H1 (cell line): ENCODE measurements at regions not wholly inside any gene's neighbourhood (a gene's known extent, or its start where the extent isn't known, plus 50 kb on each side); places are given as distances from the start of the nearest gene placed in this dataset.

Experiments
- CTCF ChIA-PET: fragments of 300-600 bp; sonication (Branson Sonifier 250); formaldehyde crosslinking; loops from one replicate; lab custom pipeline; 2021; ENCODE audit not compliant: partially characterized antibody; lab: Charles Lee
- POLR2A ChIA-PET: fragments of 300-600 bp; sonication (Branson Sonifier 250); formaldehyde crosslinking; loops from one replicate; lab custom pipeline; 2021; ENCODE audit warnings: inconsistent platforms; ENCODE audit not compliant: partially characterized antibody; lab: Charles Lee
- DNase-seq, 2 experiments: peaks; one replicate each; pipeline versions ENCODE4 v3.0.0 to v3.0.0-alpha.2; 2010 to 2022; ENCODE audit warnings: low spot score in 2 of 2, low read depth in 1 of 2, mixed read lengths in 1 of 2
- FAIRE-seq: peaks from 2 replicates; lab custom pipeline; 2011; peaks lifted over from hg19 to GRCh38; lab: Jason Lieb, UNC
- H2AFZ ChIP-seq: 2 replicates; pipeline ENCODE4 v1.8.1; 2012; ENCODE audit warnings: low read length, inconsistent platforms
- H2AK5ac ChIP-seq: 2 replicates; pipeline ENCODE4 v1.6.1; 2013; ENCODE audit warnings: low read depth, low read length
- H2BK120ac ChIP-seq: replicated peaks from 2 replicates; pipeline ENCODE3; 2013; ENCODE audit warnings: low read depth, low read length, inconsistent platforms
- H2BK12ac ChIP-seq: 2 replicates; pipeline ENCODE4 v1.6.1; 2013; ENCODE audit warnings: low read depth, low read length
- H2BK15ac ChIP-seq: 2 replicates; pipeline ENCODE4 v1.6.1; 2013; ENCODE audit warnings: low read length
- H2BK20ac ChIP-seq: 2 replicates; pipeline ENCODE4 v1.6.1; 2013; ENCODE audit warnings: low read length
- H2BK5ac ChIP-seq: 2 replicates; pipeline ENCODE4 v1.6.1; 2013; ENCODE audit warnings: low read depth, low read length
- H3K14ac ChIP-seq: 2 replicates; pipeline ENCODE4 v1.6.1; 2013; ENCODE audit warnings: inconsistent platforms; ENCODE audit not compliant: insufficient read length
- H3K18ac ChIP-seq: 2 replicates; pipeline ENCODE4 v1.6.1; 2013; ENCODE audit warnings: low read length; ENCODE audit errors: extremely low read depth
- H3K23ac ChIP-seq: 2 replicates; pipeline ENCODE4 v1.6.1; 2013; ENCODE audit warnings: inconsistent platforms; ENCODE audit not compliant: insufficient read length
- H3K23me2 ChIP-seq: 2 replicates; pipeline ENCODE4 v1.6.1; 2013; ENCODE audit warnings: low read depth, low read length
- H3K27ac ChIP-seq: 2 replicates; pipeline ENCODE4 v1.6.1; 2011; ENCODE audit warnings: low read depth, low read length, inconsistent platforms
- H3K27me3 ChIP-seq, 4 experiments: replicated peaks in 1 of 4; 1 replicate in 1 of 4; 2 replicates in 3 of 4; pipeline versions ENCODE4 v1.6.1 to v1.8.1; 2011 to 2013; ENCODE audit warnings: low read length in 3 of 4, mild to moderate bottlenecking in 3 of 4, inconsistent platforms in 2 of 4, mixed read lengths in 2 of 4, moderate library complexity in 1 of 4; ENCODE audit not compliant: control insufficient read depth in 3 of 4, insufficient read depth in 3 of 4; ENCODE audit errors: extremely low read depth in 1 of 4
- H3K36me3 ChIP-seq, 4 experiments: 2 replicates each; pipeline versions ENCODE4 v1.6.1 to v1.8.1; 2011 to 2013; ENCODE audit warnings: mild to moderate bottlenecking in 4 of 4, low read length in 3 of 4, moderate library complexity in 2 of 4, control low read depth in 1 of 4, inconsistent platforms in 1 of 4; ENCODE audit not compliant: insufficient read depth in 4 of 4, control insufficient read depth in 2 of 4
- H3K4ac ChIP-seq: replicated peaks from 2 replicates; pipeline ENCODE3; 2013; ENCODE audit warnings: low read length, low read depth, mixed read lengths, inconsistent platforms; ENCODE audit not compliant: insufficient read length
- H3K4me1 ChIP-seq, 4 experiments: replicated peaks in 1 of 4; 1 replicate in 1 of 4; 2 replicates in 3 of 4; pipeline versions ENCODE4 v1.6.1 to v1.8.1; 2011 to 2013; ENCODE audit warnings: low read length in 3 of 4, inconsistent platforms in 2 of 4, mixed read lengths in 1 of 4; ENCODE audit not compliant: insufficient read depth in 4 of 4, control insufficient read depth in 3 of 4
- H3K4me2 ChIP-seq, 2 experiments: 2 replicates each; pipeline versions ENCODE4 v1.6.1 to v1.8.1; 2011 to 2013; ENCODE audit warnings: low read depth in 2 of 2, low read length in 2 of 2, control low read depth in 1 of 2, inconsistent platforms in 1 of 2, mild to moderate bottlenecking in 1 of 2; ENCODE audit not compliant: insufficient read depth in 1 of 2
- H3K4me3 ChIP-seq, 4 experiments: fragments of 200-600, 300-600 bp in 1 of 4; sonication (generic), shearing (Covaris generic), sonication (Bioruptor Twin) in 1 of 4; 2 replicates each; pipeline versions ENCODE4 v1.5.1 to v1.8.1; 2011 to 2016; ENCODE audit warnings: low read length in 4 of 4, low read depth in 3 of 4, control low read depth in 2 of 4, inconsistent platforms in 2 of 4, mild to moderate bottlenecking in 2 of 4, mixed read lengths in 1 of 4, moderate library complexity in 1 of 4; ENCODE audit not compliant: insufficient read depth in 2 of 4; ENCODE audit errors: extremely low read depth in 1 of 4
- H3K56ac ChIP-seq: replicated peaks from 2 replicates; pipeline ENCODE3; 2013; ENCODE audit warnings: low read depth, mild to moderate bottlenecking, mixed read lengths, low read length, inconsistent platforms; ENCODE audit not compliant: insufficient read length
- H3K79me1 ChIP-seq: 2 replicates; pipeline ENCODE4 v1.6.1; 2013; ENCODE audit warnings: low read depth, low read length, control low read depth
- H3K79me2 ChIP-seq, 2 experiments: 2 replicates each; pipeline versions ENCODE4 v1.6.1 to v1.8.1; 2012 to 2013; ENCODE audit warnings: low read length in 2 of 2, mild to moderate bottlenecking in 2 of 2, inconsistent platforms in 1 of 2; ENCODE audit not compliant: insufficient read depth in 2 of 2, control insufficient read depth in 1 of 2
- H3K9ac ChIP-seq, 4 experiments: replicated peaks in 1 of 4; 1 replicate in 1 of 4; 2 replicates in 3 of 4; pipeline versions ENCODE4 v1.6.1 to v1.8.1; 2011 to 2013; ENCODE audit warnings: low read depth in 3 of 4, low read length in 3 of 4, control low read depth in 2 of 4, mild to moderate bottlenecking in 2 of 4, moderate library complexity in 2 of 4, inconsistent platforms in 1 of 4; ENCODE audit errors: extremely low read depth in 1 of 4
- H3K9me3 ChIP-seq, 2 experiments: 2 replicates each; pipeline versions ENCODE4 v1.6.1 to v1.8.1; 2012 to 2013; ENCODE audit warnings: mild to moderate bottlenecking in 2 of 2, moderate library complexity in 2 of 2, control low read depth in 1 of 2, inconsistent platforms in 1 of 2, low read depth in 1 of 2, low read length in 1 of 2, mixed read lengths in 1 of 2; ENCODE audit not compliant: insufficient read depth in 2 of 2
- H4K20me1 ChIP-seq, 2 experiments: replicated peaks in 1 of 2; 2 replicates each; pipeline versions ENCODE3 to v1.8.1; 2011 to 2013; ENCODE audit warnings: inconsistent platforms in 2 of 2, low read length in 2 of 2, mild to moderate bottlenecking in 1 of 2; ENCODE audit not compliant: insufficient read depth in 2 of 2, control insufficient read depth in 1 of 2
- H4K5ac ChIP-seq: 2 replicates; pipeline ENCODE4 v1.6.1; 2013; ENCODE audit warnings: low read length, low read depth, mixed read lengths, inconsistent platforms; ENCODE audit not compliant: insufficient read length
- H4K8ac ChIP-seq: 2 replicates; pipeline ENCODE4 v1.8.0; 2013; ENCODE audit warnings: mild to moderate bottlenecking, moderate library complexity, low read length, inconsistent platforms; ENCODE audit not compliant: insufficient read depth; ENCODE audit errors: extremely low read depth
- H4K91ac ChIP-seq: replicated peaks from 2 replicates; pipeline ENCODE3; 2013; ENCODE audit warnings: low read length, mixed read lengths, inconsistent platforms; ENCODE audit not compliant: insufficient read length
- GABPA ChIP-seq: IDR thresholded peaks from 2 replicates; pipeline ENCODE4 v1.6.1; 2011; ENCODE audit warnings: mild to moderate bottlenecking, low read length, moderate library complexity, borderline replicate concordance; ENCODE audit not compliant: insufficient read depth
- JUND ChIP-seq: IDR thresholded peaks from 2 replicates; pipeline ENCODE4 v1.6.1; 2011; ENCODE audit warnings: mild to moderate bottlenecking, improper control_type of control experiment, low read length
- RBBP5 ChIP-seq: IDR thresholded peaks from 2 replicates; pipeline ENCODE4 v1.7.1; 2012; ENCODE audit warnings: low read depth, mild to moderate bottlenecking, inconsistent platforms, low read length, moderate library complexity, borderline replicate concordance
- SAP30 ChIP-seq: fragments of 300-600 bp; sonication (generic); IDR thresholded peaks from 2 replicates; pipeline ENCODE4 v1.7.1; 2012; ENCODE audit warnings: low read length, moderate library complexity, mild to moderate bottlenecking, inconsistent platforms; ENCODE audit not compliant: insufficient read depth, insufficient replicate concordance
- SP4 ChIP-seq: IDR thresholded peaks from 2 replicates; pipeline ENCODE4 v1.6.1; 2012; ENCODE audit warnings: low read length, inconsistent platforms
- SRF ChIP-seq: IDR thresholded peaks from 2 replicates; pipeline ENCODE4 v1.6.1; 2011; ENCODE audit warnings: mild to moderate bottlenecking, low read depth, low read length, moderate library complexity
- TBP ChIP-seq: IDR thresholded peaks from 2 replicates; pipeline ENCODE4 v1.6.1; 2011; ENCODE audit warnings: low read depth, low read length, improper control_type of control experiment
- YY1 ChIP-seq: IDR thresholded peaks from 2 replicates; pipeline ENCODE4 v1.6.1; 2011; ENCODE audit warnings: low read depth, mild to moderate bottlenecking, low read length
- WGBS, 2 experiments: shearing (Covaris generic) in 1 of 2; methylation state at CpG; one replicate each; pipeline versions ENCODE4 v1.1.6 to v1.1.7; 2013 to 2015; ENCODE audit warnings: low lambda C conversion rate in 2 of 2, mixed read lengths in 2 of 2, inconsistent platforms in 1 of 2, low coverage in 1 of 2, missing lambda C conversion rate in 1 of 2; ENCODE audit not compliant: insufficient replicate concordance in 2 of 2, insufficient coverage in 1 of 2, insufficient read length in 1 of 2; ENCODE audit errors: extremely low coverage in 1 of 2, missing lambda C conversion rate in 1 of 2; 5-methylcytosine and 5-hydroxymethylcytosine counted together
- TF ChIP-seq, protein P1 (sequence below): IDR thresholded peaks from 2 replicates; pipeline ENCODE4 v1.6.1; 2011; ENCODE audit warnings: low read depth, mild to moderate bottlenecking, low read length; ENCODE audit not compliant: insufficient read depth
- TF ChIP-seq, protein P2 (sequence below), 3 experiments: IDR thresholded peaks; 1 replicate in 2 of 3; 2 replicates in 1 of 3; pipeline versions ENCODE4 v1.5.1 to v1.6.1; 2011; ENCODE audit warnings: low read length in 3 of 3, mild to moderate bottlenecking in 3 of 3, inconsistent platforms in 2 of 3, low read depth in 1 of 3, moderate library complexity in 1 of 3; ENCODE audit not compliant: insufficient read depth in 1 of 3; ENCODE audit errors: control extremely low read depth in 1 of 3

DNA sequence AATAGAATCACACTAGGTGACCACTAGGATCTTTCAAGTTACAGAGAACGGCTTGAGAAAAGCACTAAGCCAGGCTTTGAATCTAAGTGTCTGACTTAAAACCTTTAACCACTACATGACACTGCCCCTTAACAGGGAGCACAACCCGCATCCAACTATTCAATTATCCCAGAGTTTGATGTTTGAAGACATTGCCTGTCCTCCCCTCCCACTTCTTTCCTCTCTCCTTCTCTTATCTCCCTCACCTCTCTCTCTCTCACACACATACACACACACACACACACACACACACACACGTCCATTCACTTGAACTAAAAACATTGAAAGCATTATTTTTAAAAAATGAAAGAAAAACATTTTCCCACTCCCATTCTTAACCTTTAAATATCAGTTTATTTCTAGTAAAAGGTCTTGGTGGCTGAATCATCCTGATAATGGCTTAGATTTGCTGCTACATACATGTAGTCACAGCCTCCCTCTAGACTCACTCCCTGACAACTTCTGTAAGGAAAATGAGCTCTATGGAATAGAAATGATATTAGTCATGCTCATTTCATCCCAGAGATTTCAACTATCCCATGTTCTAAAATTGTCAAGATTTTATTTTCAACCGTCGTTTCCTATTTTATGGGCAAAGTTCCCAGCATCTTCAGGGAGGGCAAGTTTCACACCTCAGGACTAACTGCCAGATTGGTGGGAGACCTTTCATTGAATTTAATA lies 53.5 kb upstream of the RAP1B start:
- WGBS, 2 experiments = 84% methylated on average over 5 of the region's 5 CpGs; no CpG with 5 or more reads in 1 of the 2 experiments
- Histone ChIP-seq H3K18ac (no peak overlapping the region), H2BK5ac (no peak overlapping the region), H3K4ac (no peak overlapping the region), H2BK120ac (no peak overlapping the region), H3K79me2 (no peaks in the 10 kb centered on the region), H3K4me1 (peaks cover 2 to 7% (median 5%) of the 10 kb centered on the region in 4 experiments; a peak in 5 of 7 replicates), H2AK5ac (no peak overlapping the region), H2AFZ (no peak overlapping the region), H3K23me2 (peaks cover 2% of the 10 kb centered on the region; the same call in 1 of the 2 replicates), H3K36me3 (no peaks in the 10 kb centered on the region), H3K23ac (no peak overlapping the region), H4K20me1 (no peaks in the 10 kb centered on the region), H3K9ac (no peak overlapping the region), H3K4me2 (no peak overlapping the region), H3K56ac (peak overlapping the region; percentile 12), H4K8ac (no peak overlapping the region), H3K79me1 (no peaks in the 10 kb centered on the region), H2BK12ac (no peak overlapping the region), H2BK20ac (no peak overlapping the region), H3K27me3 (no peaks in the 10 kb centered on the region), H2BK15ac (no peak overlapping the region), H4K5ac (no peak overlapping the region), H3K4me3 (no peak overlapping the region), H3K27ac (no peak overlapping the region), H3K9me3 (no peaks in the 10 kb centered on the region), H4K91ac (no peak overlapping the region), H3K14ac (no peak overlapping the region)
- DNase-seq (no peak), FAIRE-seq (no peak)
- ChIA-PET CTCF (interaction anchor here (0.6 kb wide), 1 partner anchor 1165 kb away, joined by 3 read pairs; no protein-coding TSS in a partner anchor), POLR2A (no interaction called here)
- no peak for TF ChIP-seq SRF
- no peak for TF ChIP-seq YY1
- no peak for TF ChIP-seq RBBP5
- TF ChIP-seq GABPA = no peak
- TF ChIP-seq, protein P1, sequence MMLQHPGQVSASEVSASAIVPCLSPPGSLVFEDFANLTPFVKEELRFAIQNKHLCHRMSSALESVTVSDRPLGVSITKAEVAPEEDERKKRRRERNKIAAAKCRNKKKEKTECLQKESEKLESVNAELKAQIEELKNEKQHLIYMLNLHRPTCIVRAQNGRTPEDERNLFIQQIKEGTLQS = no peak
- TF ChIP-seq SAP30 = no peak
- no peak for TF ChIP-seq JUND
- TF ChIP-seq TBP = no peak
- no peak for TF ChIP-seq SP4
- TF ChIP-seq, protein P2, sequence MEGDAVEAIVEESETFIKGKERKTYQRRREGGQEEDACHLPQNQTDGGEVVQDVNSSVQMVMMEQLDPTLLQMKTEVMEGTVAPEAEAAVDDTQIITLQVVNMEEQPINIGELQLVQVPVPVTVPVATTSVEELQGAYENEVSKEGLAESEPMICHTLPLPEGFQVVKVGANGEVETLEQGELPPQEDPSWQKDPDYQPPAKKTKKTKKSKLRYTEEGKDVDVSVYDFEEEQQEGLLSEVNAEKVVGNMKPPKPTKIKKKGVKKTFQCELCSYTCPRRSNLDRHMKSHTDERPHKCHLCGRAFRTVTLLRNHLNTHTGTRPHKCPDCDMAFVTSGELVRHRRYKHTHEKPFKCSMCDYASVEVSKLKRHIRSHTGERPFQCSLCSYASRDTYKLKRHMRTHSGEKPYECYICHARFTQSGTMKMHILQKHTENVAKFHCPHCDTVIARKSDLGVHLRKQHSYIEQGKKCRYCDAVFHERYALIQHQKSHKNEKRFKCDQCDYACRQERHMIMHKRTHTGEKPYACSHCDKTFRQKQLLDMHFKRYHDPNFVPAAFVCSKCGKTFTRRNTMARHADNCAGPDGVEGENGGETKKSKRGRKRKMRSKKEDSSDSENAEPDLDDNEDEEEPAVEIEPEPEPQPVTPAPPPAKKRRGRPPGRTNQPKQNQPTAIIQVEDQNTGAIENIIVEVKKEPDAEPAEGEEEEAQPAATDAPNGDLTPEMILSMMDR (IDR thresholded peaks at IDR 0.05; ENCODE audit: control extremely low read depth in 1 of 3, insufficient read depth in 1 of 3, low read depth in 1 of 3, low read length in 3 of 3) = no peak
